NB4 (cell line): ENCODE measurements at regions not wholly inside any gene's neighbourhood (a gene's known extent, or its start where the extent isn't known, plus 50 kb on each side); places are given as distances from the start of the nearest gene placed in this dataset.
"Not testable (repeated sequence)": the region's sequence is repeated elsewhere in the genome, so short reads cannot be mapped to it uniquely, and the experiment has no call there.

Experiments
- DNase-seq: peaks from one replicate; pipeline ENCODE4 v3.0.0; 2010; ENCODE audit warnings: low read depth
- H3K4me3 ChIP-seq: one replicate; pipeline ENCODE4 v1.5.1; 2011; ENCODE audit warnings: mild to moderate bottlenecking, low read depth, low read length, moderate library complexity
- CTCF ChIP-seq: IDR thresholded peaks from one replicate; pipeline ENCODE4 v1.5.1; 2012; ENCODE audit warnings: low read depth, low read length
- MAX ChIP-seq: IDR thresholded peaks from 2 replicates; pipeline ENCODE4 v1.6.1; 2011; ENCODE audit warnings: low read depth, low read length
- MYC ChIP-seq: IDR thresholded peaks from 2 replicates; pipeline ENCODE4 v1.6.1; 2011; ENCODE audit warnings: low read depth, low read length
- POLR2A ChIP-seq: IDR thresholded peaks from 2 replicates; pipeline ENCODE4 v1.6.1; 2011; ENCODE audit warnings: mild to moderate bottlenecking; ENCODE audit not compliant: insufficient read length; ENCODE audit errors: extremely low read depth

- no peak overlapping the region for H3K4me3 ChIP-seq
- no peak for TF ChIP-seq MAX
- DNase-seq: no peak
Measured at GRCh38 chr10:43998021-43998809, 349.5 kb upstream of the ZNF32 start.

GRCh38 chr10:43997330-43997729, 348.6 kb upstream of the ZNF32 start:
- no peak for TF ChIP-seq MYC
- no peak for TF ChIP-seq MAX
- no peak for TF ChIP-seq POLR2A
- no peak for TF ChIP-seq CTCF
- no peak overlapping the region for H3K4me3 ChIP-seq
- DNase-seq: no peak

GRCh38 chr10:43994539-43994938, 345.9 kb upstream of the ZNF32 start:
- DNase-seq: no peak
- no peak for TF ChIP-seq POLR2A
- no peak for TF ChIP-seq MAX
- no peak for TF ChIP-seq CTCF
- no peak for TF ChIP-seq MYC
- H3K4me3 ChIP-seq: no peak overlapping the region

GRCh38 chr10:43992816-43993215, 344.1 kb upstream of the ZNF32 start:
- not testable (repeated sequence) for H3K4me3 ChIP-seq, DNase-seq

GRCh38 chr10:43986374-43986773, 337.7 kb upstream of the ZNF32 start:
- DNase-seq: no peak
- no peak overlapping the region for H3K4me3 ChIP-seq
- TF ChIP-seq MYC (no peak), CTCF (no peak), MAX (no peak), POLR2A (no peak)

GRCh38 chr10:43985941-43986340, 337.3 kb upstream of the ZNF32 start:
- no peak overlapping the region for H3K4me3 ChIP-seq
- TF ChIP-seq CTCF (no peak), MAX (no peak), POLR2A (no peak), MYC (no peak)

GRCh38 chr10:43983856-43984271, 335.2 kb upstream of the ZNF32 start:
- DNase-seq: no peak
- H3K4me3 ChIP-seq: no peak overlapping the region
- TF ChIP-seq POLR2A (no peak), MYC (no peak), CTCF (no peak), MAX (no peak)

More at GRCh38 chr10:43985941-43986340, 337.3 kb upstream of the ZNF32 start:
- DNase-seq: no peak
